Activated T-cell treated with anti-CD3 and anti-CD28 coated beads, Interleukin-2, amount 50 U/mL, for 48 hours (primary cell): ENCODE measurements at regions not wholly inside any gene's neighbourhood (a gene's known extent, or its start where the extent isn't known, plus 50 kb on each side); places are given as distances from the start of the nearest gene placed in this dataset.
"Not testable (repeated sequence)": the region's sequence is repeated elsewhere in the genome, so short reads cannot be mapped to it uniquely, and the experiment has no call there.

Experiments used
- DNase-seq, 2 experiments: peaks; one replicate each; pipeline ENCODE4 v3.0.0-alpha.2; 2020

GRCh38 chr15:32536507-32537172 lies 56.6 kb upstream of the GOLGA8N start:
- peak; percentile 61 to 69 for DNase-seq

- DNase-seq, result not testable (repeated sequence)
Observed at GRCh38 chr15:32536057-32536493, 57.2 kb upstream of the GOLGA8N start.

GRCh38 chr15:32535150-32535898 lies 57.9 kb upstream of the GOLGA8N start:
- not testable (repeated sequence) for DNase-seq

GRCh38 chr15:32522900-32523299 lies 67.5 kb upstream of the GOLGA8O start:
- not testable (repeated sequence) for DNase-seq

GRCh38 chr15:32522421-32522820 lies 67.0 kb upstream of the GOLGA8O start:
- not testable (repeated sequence) for DNase-seq

- not testable (repeated sequence) for DNase-seq
Observed at GRCh38 chr15:32518976-32519375, 63.5 kb upstream of the GOLGA8O start.

- DNase-seq, result not testable (repeated sequence)
Observed at GRCh38 chr15:32518013-32518412, 62.6 kb upstream of the GOLGA8O start.

GRCh38 chr15:32516954-32517353 lies 61.5 kb upstream of the GOLGA8O start:
- DNase-seq, result not testable (repeated sequence)

GRCh38 chr15:32513378-32513777 lies 57.9 kb upstream of the GOLGA8O start:
- DNase-seq, result not testable (repeated sequence)

- not testable (repeated sequence) for DNase-seq
Observed at GRCh38 chr15:32510027-32510426, 54.6 kb upstream of the GOLGA8O start.

- DNase-seq, result not testable (repeated sequence)
Observed at GRCh38 chr15:32508081-32508480, 52.6 kb upstream of the GOLGA8O start.

GRCh38 chr15:32506787-32507186 lies 51.4 kb upstream of the GOLGA8O start:
- DNase-seq, result not testable (repeated sequence)

- not testable (repeated sequence) for DNase-seq
Observed at GRCh38 chr15:32505633-32506032, 50.2 kb upstream of the GOLGA8O start.
